SIG-M5 treated with dmso at 0.1 percent for 504 hours (cell line): ENCODE measurements at regions not wholly inside any gene's neighbourhood (a gene's known extent, or its start where the extent isn't known, plus 50 kb on each side); places are given as distances from the start of the nearest gene placed in this dataset.
A peak's percentile ranks its signal among the peaks of the same experiment; 100 is the strongest.
"Not testable (repeated sequence)": the region's sequence is repeated elsewhere in the genome, so short reads cannot be mapped to it uniquely, and the experiment has no call there.

ENCODE experiments used
- DNase-seq: peaks from one replicate; lab custom pipeline; 2025; ENCODE audit not compliant: unreplicated experiment; lab: John Stamatoyannopoulos, UW

- no peak for DNase-seq
Measured at GRCh38 chr14:95597784-95598211, 62.9 kb downstream of the GLRX5 start.

GRCh38 chr14:95601650-95602049 lies 66.8 kb downstream of the GLRX5 start:
- DNase-seq = no peak

- no peak for DNase-seq
Measured at GRCh38 chr14:95603415-95603814, 68.6 kb downstream of the GLRX5 start.

GRCh38 chr14:95606266-95606665 lies 71.4 kb downstream of the GLRX5 start:
- no peak for DNase-seq

GRCh38 chr14:95608637-95609235 lies 73.9 kb downstream of the GLRX5 start:
- no peak for DNase-seq

GRCh38 chr14:95609398-95609990 lies 74.6 kb downstream of the GLRX5 start:
- peak; percentile 33 for DNase-seq

- no peak for DNase-seq
Measured at GRCh38 chr14:95611293-95611880, 74.8 kb upstream of the TCL1B start.

GRCh38 chr14:95614349-95614748 lies 71.9 kb upstream of the TCL1B start:
- no peak for DNase-seq

- DNase-seq = no peak
Measured at GRCh38 chr14:95616745-95617144, 69.5 kb upstream of the TCL1B start.

GRCh38 chr14:95619785-95620417 lies 66.3 kb upstream of the TCL1B start:
- DNase-seq = no peak

GRCh38 chr14:95620659-95621059 lies 65.6 kb upstream of the TCL1B start:
- no peak for DNase-seq

- DNase-seq = no peak
Measured at GRCh38 chr14:95623195-95623594, 63.0 kb upstream of the TCL1B start.

- DNase-seq = not testable (repeated sequence)
Measured at GRCh38 chr14:95625710-95626109, 60.5 kb upstream of the TCL1B start.

- DNase-seq = no peak
Measured at GRCh38 chr14:95635051-95635450, 51.2 kb upstream of the TCL1B start.
